ES-I3 (cell line): ENCODE measurements at regions not wholly inside any gene's neighbourhood (a gene's known extent, or its start where the extent isn't known, plus 50 kb on each side); places are given as distances from the start of the nearest gene placed in this dataset.

Source experiments
- H3K36me3 ChIP-seq: 2 replicates; pipeline ENCODE4 v1.6.1; 2013; ENCODE audit warnings: mild to moderate bottlenecking, low read length, control low read depth, moderate library complexity; ENCODE audit not compliant: insufficient read depth
- H3K4me1 ChIP-seq: 2 replicates; pipeline ENCODE4 v1.6.1; 2013; ENCODE audit warnings: mild to moderate bottlenecking, control low read depth, low read length; ENCODE audit not compliant: insufficient read depth
- H3K9ac ChIP-seq: 2 replicates; pipeline ENCODE4 v1.6.1; 2013; ENCODE audit warnings: low read depth, mild to moderate bottlenecking, low read length, moderate library complexity
- H3K9me3 ChIP-seq: 2 replicates; pipeline ENCODE4 v1.6.1; 2013; ENCODE audit warnings: mild to moderate bottlenecking, low read length, moderate library complexity; ENCODE audit not compliant: control insufficient read depth, insufficient read depth

DNA sequence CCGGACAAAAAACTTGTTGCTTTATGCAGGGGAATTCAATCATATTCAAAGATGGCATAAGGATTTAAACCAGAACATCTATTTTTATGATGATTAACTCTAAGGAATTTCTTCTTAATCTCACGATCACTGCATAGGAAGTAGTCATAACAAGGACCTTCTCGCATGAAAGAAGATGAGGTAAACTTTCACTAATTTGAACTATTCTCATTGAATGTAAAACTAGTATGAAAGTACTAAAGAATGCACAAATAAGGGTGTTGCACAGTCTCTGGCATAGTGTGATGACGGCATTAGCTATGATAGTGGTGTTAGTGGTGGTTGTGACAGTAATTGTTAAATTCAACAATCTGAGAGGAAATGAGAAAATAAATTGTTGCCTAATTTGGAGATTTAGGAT lies 280.0 kb downstream of the SLC6A15 start:
- no peaks in the 10 kb centered on the region for H3K9me3 ChIP-seq

DNA sequence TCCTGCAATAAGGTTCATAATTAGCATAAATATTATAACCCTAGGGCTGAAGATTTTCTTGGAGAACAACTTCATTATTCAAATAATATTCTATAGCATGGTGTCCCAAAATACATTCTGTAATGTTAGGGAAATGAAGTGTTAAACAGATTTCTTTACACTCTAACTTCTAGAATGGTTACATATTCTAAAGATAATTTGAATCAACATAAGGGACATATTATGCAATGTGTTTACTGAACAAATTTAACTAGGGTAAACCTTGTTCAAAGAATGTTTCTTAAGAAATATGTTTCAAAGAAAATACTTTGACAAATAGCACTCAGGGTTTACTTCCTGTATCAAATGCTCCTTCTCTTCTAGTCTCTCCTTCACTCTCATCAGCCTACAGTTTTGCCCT lies 281.6 kb downstream of the SLC6A15 start:
- Histone ChIP-seq H3K36me3 (no peaks in the 10 kb centered on the region), H3K9me3 (no peaks in the 10 kb centered on the region), H3K4me1 (peaks cover 10% of the 10 kb centered on the region; the same call in 1 of the 2 replicates), H3K9ac (no peak overlapping the region)

More for the DNA sequence above, 280.0 kb downstream of the SLC6A15 start:
- Histone ChIP-seq H3K9ac (no peak overlapping the region), H3K36me3 (no peaks in the 10 kb centered on the region), H3K4me1 (peaks cover 10% of the 10 kb centered on the region)

DNA sequence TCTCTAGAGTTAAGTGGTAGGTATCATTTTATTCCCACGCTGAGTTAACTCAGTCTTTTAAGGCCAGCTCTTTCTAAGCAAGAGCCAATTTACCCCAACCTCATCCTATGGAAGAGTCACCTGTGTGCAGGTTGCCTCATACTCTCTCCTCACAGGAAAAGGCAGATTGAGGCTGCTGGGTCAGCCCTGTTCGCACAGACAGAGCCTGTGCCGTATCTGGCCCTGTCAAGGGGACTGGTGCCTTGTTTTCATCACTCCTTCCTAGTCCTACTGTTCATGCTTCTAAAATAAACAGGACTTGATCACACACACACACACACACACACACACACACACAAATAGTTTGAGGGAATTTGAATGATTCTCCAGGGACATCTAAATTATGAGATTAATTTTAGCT lies 285.0 kb downstream of the SLC6A15 start:
- Histone ChIP-seq H3K9ac (no peak overlapping the region), H3K4me1 (peaks cover 7% of the 10 kb centered on the region; the same call in 1 of the 2 replicates), H3K9me3 (no peaks in the 10 kb centered on the region), H3K36me3 (no peaks in the 10 kb centered on the region)

DNA sequence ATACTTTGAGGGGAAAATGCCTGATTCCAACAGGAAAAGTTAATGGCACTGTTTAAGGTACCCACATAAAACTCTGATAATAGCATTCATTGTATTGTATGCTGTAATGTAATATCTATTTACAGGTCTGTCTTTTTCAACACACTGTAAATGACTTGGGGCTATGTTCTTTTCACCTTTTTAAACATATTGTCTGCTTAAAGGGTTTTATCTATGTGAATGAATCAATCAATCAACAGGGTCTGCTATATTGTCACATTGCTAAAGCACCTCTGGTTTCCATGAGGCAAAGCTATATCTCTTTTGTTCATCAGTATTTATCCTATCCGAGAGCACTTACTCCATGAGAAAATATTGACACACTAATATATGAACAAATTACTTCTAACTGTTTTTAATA lies 288.0 kb downstream of the SLC6A15 start:
- H3K9me3 ChIP-seq = no peaks in the 10 kb centered on the region
- H3K36me3 ChIP-seq = no peaks in the 10 kb centered on the region
- no peak overlapping the region for H3K9ac ChIP-seq
- peaks cover under 1% of the 10 kb centered on the region; the same call in 1 of the 2 replicates for H3K4me1 ChIP-seq

DNA sequence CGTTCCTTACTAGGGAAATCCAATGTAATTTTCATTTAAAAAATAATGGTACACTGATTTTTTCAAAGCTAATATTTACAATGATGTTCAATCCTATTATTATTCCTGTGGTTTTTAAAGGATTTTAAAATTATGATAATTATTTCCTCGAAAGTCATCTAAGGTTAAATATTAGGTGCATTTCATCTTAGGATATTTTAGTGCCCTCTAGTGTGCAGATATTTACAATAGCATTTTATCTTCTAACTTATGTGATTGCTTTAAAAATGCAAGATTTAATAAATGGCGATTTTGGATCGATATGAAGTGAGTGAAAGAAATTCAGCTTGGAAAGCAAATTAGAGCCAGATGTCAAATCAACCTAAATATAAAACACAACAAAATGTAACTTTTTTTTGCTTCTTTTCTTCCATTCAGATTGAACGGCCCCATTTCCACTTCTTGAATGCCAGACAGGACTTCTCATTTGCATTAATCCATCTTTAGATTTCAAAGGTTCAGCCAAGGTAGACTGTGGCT lies 293.5 kb downstream of the SLC6A15 start:
- Histone ChIP-seq H3K4me1 (peaks cover 4% of the 10 kb centered on the region; the same call in 1 of the 2 replicates), H3K36me3 (no peaks in the 10 kb centered on the region), H3K9ac (no peak overlapping the region)

DNA sequence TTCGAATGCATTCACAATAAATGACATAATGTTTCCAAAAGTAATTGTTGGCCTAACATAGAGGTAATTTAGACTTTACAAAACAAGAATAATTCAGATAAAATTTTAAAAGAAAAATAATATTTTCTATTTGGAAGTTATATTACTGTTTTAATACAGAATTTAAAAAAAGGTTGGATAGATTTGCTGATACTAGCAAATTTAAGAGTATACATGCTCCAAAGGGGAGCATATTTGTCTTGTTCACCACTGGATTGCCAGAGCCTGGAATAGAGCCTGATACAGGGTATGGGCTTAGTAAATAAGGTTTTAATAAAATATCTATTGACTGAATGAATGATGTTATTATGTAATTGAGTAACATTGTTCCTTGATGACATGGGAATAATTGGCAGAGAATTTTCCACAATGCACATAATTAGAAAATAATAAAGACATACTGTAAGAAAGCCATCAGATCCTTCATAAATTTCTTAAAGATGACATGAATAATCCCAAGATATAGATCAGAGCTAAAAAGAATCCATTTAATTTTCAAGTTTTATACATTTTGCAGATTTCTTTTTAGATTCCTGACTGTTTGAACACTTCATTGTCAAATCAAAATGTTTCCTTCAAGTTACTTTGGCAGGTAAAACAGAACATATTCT lies 305.3 kb downstream of the SLC6A15 start:
- H3K9me3 ChIP-seq = no peaks in the 10 kb centered on the region
- peaks cover 6% of the 10 kb centered on the region; the same call in 1 of the 2 replicates for H3K4me1 ChIP-seq
- H3K9ac ChIP-seq = no peak overlapping the region
- H3K36me3 ChIP-seq = no peaks in the 10 kb centered on the region

More for the DNA sequence above, 293.5 kb downstream of the SLC6A15 start:
- H3K9me3 ChIP-seq = 0 out of 2 replicates have a peak, but pooled peaks cover 4% of the 10 kb centered on the region

DNA sequence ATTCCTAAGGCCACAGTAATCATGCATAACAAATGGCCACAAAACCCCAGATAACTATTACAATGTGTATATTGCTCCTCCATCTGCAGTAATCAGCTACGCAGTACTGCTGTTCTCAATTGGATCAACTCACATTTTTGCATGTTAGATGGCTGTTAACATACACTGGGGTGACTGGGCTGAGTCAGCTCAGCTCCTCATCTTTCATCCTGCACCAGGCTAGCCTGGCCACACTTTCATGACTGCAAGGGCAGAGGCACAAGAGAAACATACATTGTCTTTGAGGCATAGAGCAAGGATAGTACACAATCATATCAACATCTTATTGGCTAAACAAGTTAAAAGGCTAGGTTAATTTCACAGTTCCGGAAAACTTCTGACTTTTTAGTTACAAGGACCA lies 306.6 kb downstream of the SLC6A15 start:
- Histone ChIP-seq H3K9me3 (no peaks in the 10 kb centered on the region), H3K4me1 (peaks cover 14% of the 10 kb centered on the region), H3K9ac (no peak overlapping the region), H3K36me3 (no peaks in the 10 kb centered on the region)

DNA sequence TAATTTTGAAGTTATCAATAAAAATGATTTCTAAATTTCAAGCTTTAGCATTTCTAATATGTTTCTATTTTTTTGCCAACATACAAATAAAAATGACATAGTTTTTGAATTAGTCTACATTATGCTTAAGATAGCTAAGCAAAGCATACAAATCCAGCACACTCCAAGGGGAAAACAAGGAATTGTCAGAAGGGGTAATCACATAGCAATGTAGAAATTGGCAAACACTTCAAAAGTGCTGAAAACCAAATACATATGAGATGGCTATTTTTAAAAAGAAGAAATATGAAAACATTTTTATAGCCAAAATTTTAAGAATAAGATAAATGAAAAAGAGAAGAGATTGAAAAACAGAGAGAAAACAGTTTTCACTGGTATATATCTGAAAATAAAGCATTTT lies 308.0 kb downstream of the SLC6A15 start:
- Histone ChIP-seq H3K9ac (no peak overlapping the region), H3K4me1 (peaks cover 23% of the 10 kb centered on the region), H3K36me3 (no peaks in the 10 kb centered on the region), H3K9me3 (no peaks in the 10 kb centered on the region)

DNA sequence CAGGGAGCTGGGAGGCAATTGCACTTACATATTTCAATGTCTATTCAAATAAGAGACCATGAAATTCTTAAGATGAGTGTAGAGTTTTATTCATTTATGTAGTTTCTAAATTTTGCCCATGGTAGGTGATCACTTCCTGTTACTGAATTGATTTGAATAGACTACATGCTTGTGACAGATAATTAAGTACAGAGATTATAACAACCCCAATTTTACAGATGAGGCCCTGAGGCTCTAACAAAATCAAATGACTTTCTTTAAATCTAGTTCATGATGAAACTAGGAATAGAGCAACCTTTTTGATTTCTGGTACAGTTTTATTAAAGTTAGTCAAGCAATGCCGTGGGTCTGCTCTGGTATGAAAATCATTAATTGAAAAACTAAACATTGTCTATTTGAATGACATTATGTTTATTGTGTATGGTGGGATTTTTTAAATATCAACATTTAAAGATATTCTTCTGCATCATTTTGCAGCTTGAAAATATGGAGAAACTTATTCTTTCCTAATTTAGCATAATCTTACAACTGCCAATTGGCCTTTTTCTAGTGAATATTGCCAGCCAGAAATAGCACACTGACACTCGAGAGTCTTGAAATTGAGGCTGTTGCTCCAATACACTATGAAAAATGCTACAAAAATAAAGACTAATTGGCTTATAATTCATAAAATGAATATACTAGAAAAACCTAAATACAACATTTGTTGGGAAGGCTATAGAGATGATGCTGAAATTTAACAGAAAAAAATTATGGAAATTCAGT lies 308.9 kb downstream of the SLC6A15 start:
- no peak overlapping the region for H3K9ac ChIP-seq
- H3K4me1 ChIP-seq = peaks cover 31% of the 10 kb centered on the region
- no peaks in the 10 kb centered on the region for H3K9me3 ChIP-seq

DNA sequence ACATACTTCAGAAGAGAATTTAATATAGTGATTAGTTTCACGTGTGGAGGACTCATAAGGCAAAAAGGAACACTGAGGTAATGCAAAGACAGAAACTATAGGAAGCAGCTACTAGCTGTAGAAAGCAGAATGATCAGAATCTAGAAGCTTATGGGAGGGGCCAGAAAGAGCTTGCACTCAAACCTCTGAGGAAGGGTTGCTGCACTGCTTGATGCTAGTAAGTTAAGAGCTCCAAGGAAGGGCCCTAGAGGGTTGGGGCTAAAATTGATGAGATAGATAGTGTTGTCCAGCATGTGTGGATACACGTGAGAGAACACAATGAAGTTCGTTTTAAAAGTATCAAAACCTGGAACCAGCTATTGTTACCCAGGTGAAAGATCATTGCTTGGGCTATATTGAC lies 311.1 kb downstream of the SLC6A15 start:
- H3K9ac ChIP-seq = no peak overlapping the region
- peaks cover 49% of the 10 kb centered on the region for H3K4me1 ChIP-seq
- H3K9me3 ChIP-seq = no peaks in the 10 kb centered on the region
- H3K36me3 ChIP-seq = no peaks in the 10 kb centered on the region

More for the DNA sequence above, 308.9 kb downstream of the SLC6A15 start:
- no peaks in the 10 kb centered on the region for H3K36me3 ChIP-seq

DNA sequence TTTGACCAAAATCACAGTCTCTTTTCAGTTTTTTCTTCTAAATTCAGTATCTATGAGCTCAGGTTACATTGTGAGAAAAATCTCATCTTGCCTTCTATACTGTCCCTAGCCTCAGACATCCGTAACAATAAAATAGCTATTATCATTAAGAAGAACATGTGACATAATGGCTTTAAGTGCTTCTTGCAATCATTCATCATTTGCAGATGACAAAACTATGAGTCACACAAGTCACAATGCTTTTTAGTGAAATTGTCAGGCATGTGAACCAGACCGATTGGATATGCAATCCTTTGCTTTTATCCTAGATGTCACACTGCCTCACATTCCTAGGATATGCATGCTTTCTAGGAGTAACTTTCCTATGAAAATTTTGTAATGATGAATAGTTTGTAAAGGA lies 313.1 kb downstream of the SLC6A15 start:
- Histone ChIP-seq H3K36me3 (no peaks in the 10 kb centered on the region), H3K4me1 (peaks cover 47% of the 10 kb centered on the region), H3K9ac (no peak overlapping the region), H3K9me3 (no peaks in the 10 kb centered on the region)

DNA sequence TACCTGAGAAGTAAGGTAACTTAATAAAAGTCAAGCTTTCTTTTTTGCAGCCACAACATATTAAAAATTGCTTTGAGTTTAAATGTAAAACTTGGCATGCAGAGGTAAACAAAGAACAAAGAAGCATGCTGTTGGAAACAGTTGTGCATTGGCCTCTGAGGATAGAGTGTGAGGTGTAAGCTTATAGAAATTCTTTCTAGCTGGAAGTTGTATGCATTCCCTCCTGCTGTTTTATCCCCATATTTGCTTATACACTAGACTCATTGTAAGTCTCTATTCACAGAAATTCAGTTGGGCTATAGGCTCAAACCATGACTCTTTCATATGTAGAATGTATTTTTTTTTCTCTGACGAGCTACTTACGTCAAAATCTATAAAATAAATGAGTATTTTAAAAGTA lies 316.3 kb downstream of the SLC6A15 start:
- H3K36me3 ChIP-seq = no peaks in the 10 kb centered on the region
- no peak overlapping the region for H3K9ac ChIP-seq
- H3K4me1 ChIP-seq = peaks cover 39% of the 10 kb centered on the region
- H3K9me3 ChIP-seq = no peaks in the 10 kb centered on the region

DNA sequence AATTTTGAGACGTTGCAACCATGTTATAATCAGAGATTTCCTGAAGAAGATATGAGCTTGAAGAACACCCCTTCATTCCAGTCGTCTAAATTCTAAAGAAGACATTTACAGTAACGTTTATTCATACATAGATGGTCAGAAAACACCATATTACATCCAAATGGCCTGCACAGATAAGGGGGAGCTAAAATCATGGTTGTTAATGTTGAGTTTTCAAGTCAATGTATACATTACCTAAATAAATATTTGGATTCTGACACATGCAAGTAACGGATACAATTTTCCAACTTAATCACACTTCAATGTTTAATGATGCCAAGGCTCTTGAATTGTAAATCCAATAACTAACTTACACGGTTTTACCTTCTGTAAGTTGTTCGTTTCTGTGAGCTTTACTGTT lies 318.4 kb downstream of the SLC6A15 start:
- no peak overlapping the region for H3K9ac ChIP-seq
- H3K4me1 ChIP-seq = peaks cover 26% of the 10 kb centered on the region
- no peaks in the 10 kb centered on the region for H3K9me3 ChIP-seq
- H3K36me3 ChIP-seq = no peaks in the 10 kb centered on the region

DNA sequence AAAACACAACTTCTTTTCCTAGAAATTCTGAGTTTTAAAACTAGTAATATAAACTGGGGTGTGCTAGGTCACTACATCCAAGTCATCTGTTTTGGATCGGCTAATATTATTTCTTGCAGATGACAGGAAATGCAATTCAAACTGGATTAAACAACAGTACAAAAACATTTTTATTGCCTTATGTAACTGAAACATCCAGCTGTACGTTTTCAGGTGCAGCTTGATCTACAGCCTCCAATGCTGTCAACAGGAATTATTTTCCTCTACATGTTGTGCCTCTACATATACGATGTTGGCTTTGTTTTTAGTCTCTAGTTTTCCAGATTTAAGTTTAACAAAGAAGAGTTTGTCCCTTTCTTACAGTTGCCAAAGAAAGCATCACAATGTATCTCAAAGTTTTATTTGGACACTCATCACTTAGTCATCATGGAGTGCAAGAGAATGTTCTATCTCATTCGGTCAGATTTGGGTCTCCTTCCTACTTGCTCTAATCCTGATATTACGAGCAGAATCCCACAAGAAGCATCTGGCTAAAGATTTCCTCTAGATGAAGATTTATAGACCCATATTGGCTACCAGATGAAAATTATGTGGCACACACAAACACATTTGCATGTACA lies 326.7 kb downstream of the SLC6A15 start:
- Histone ChIP-seq H3K9me3 (no peaks in the 10 kb centered on the region), H3K36me3 (no peaks in the 10 kb centered on the region), H3K9ac (no peak overlapping the region), H3K4me1 (no peaks in the 10 kb centered on the region)
